HG03520 (cell line): ENCODE measurements at regions not wholly inside any gene's neighbourhood (a gene's known extent, or its start where the extent isn't known, plus 50 kb on each side); places are given as distances from the start of the nearest gene placed in this dataset.

Experiments used
- ATAC-seq: cut with Tn5 transposase; IDR thresholded peaks from one replicate; pipeline ENCODE4 v1.9.1; 2021; ENCODE audit warnings: mild to moderate bottlenecking, moderate library complexity; ENCODE audit not compliant: unreplicated experiment

GRCh38 chr12:76223869-76224268 lies 124.3 kb downstream of the BBS10 start:
- ATAC-seq, result no peak

- no peak for ATAC-seq
Measured at GRCh38 chr12:76220980-76221379, 127.2 kb downstream of the BBS10 start.

GRCh38 chr12:76219806-76220205 lies 128.4 kb downstream of the BBS10 start:
- no peak for ATAC-seq

- no peak for ATAC-seq
Measured at GRCh38 chr12:76216585-76217472, 131.4 kb downstream of the BBS10 start.

- ATAC-seq, result no peak
Measured at GRCh38 chr12:76208129-76208528, 123.6 kb upstream of the NAP1L1 start.

- ATAC-seq, result no peak
Measured at GRCh38 chr12:76206677-76207072, 122.2 kb upstream of the NAP1L1 start.

- no peak for ATAC-seq
Measured at GRCh38 chr12:76206039-76206676, 121.7 kb upstream of the NAP1L1 start.

GRCh38 chr12:76202621-76203020 lies 118.1 kb upstream of the NAP1L1 start:
- ATAC-seq, result no peak

GRCh38 chr12:76201758-76202157 lies 117.3 kb upstream of the NAP1L1 start:
- no peak for ATAC-seq

GRCh38 chr12:76201316-76201715 lies 116.8 kb upstream of the NAP1L1 start:
- no peak for ATAC-seq

GRCh38 chr12:76199808-76200207 lies 115.3 kb upstream of the NAP1L1 start:
- no peak for ATAC-seq

- ATAC-seq, result no peak
Measured at GRCh38 chr12:76198839-76199238, 114.4 kb upstream of the NAP1L1 start.

- no peak for ATAC-seq
Measured at GRCh38 chr12:76197283-76197682, 112.8 kb upstream of the NAP1L1 start.

GRCh38 chr12:76195920-76196319 lies 111.4 kb upstream of the NAP1L1 start:
- no peak for ATAC-seq

- ATAC-seq, result no peak
Measured at GRCh38 chr12:76194724-76195123, 110.2 kb upstream of the NAP1L1 start.

GRCh38 chr12:76193961-76194360 lies 109.5 kb upstream of the NAP1L1 start:
- no peak for ATAC-seq

GRCh38 chr12:76192416-76192815 lies 107.9 kb upstream of the NAP1L1 start:
- no peak for ATAC-seq

GRCh38 chr12:76190299-76190698 lies 105.8 kb upstream of the NAP1L1 start:
- no peak for ATAC-seq

- ATAC-seq, result no peak
Measured at GRCh38 chr12:76189851-76190250, 105.4 kb upstream of the NAP1L1 start.

GRCh38 chr12:76187177-76187576 lies 102.7 kb upstream of the NAP1L1 start:
- no peak for ATAC-seq

GRCh38 chr12:76186131-76186906 lies 101.8 kb upstream of the NAP1L1 start:
- ATAC-seq, result no peak
